HL-60 (cell line): ENCODE measurements at regions not wholly inside any gene's neighbourhood (a gene's known extent, or its start where the extent isn't known, plus 50 kb on each side); places are given as distances from the start of the nearest gene placed in this dataset.

ENCODE experiments used
- DNase-seq, 2 experiments: peaks; one replicate each; pipeline ENCODE4 v3.0.0-alpha.2; 2010 to 2020; ENCODE audit warnings: low read depth in 1 of 2, low spot score in 1 of 2
- H3K27ac ChIP-seq: fragments of 250-450 bp; sonication (Bioruptor Pico); replicated peaks from 2 replicates; pipeline ENCODE4 v1.5.1; 2020; ENCODE audit warnings: mild to moderate bottlenecking, moderate library complexity
- H3K27me3 ChIP-seq: fragments of 250-450 bp; sonication (Bioruptor Pico); 2 replicates; pipeline ENCODE4 v1.5.1; 2021; ENCODE audit warnings: mild to moderate bottlenecking, moderate library complexity; ENCODE audit not compliant: insufficient read depth, poor library complexity, severe bottlenecking
- H3K4me3 ChIP-seq: replicated peaks from 2 replicates; pipeline ENCODE4 v1.5.1; 2011; ENCODE audit warnings: mild to moderate bottlenecking, control low read depth, low read length; ENCODE audit not compliant: insufficient read depth
- CTCF ChIP-seq: IDR thresholded peaks from one replicate; pipeline ENCODE4 v1.5.1; 2011; ENCODE audit warnings: low read length, control low read depth, inconsistent platforms; ENCODE audit not compliant: insufficient read depth
- GABPA ChIP-seq: IDR thresholded peaks from 2 replicates; pipeline ENCODE4 v1.6.1; 2012; ENCODE audit warnings: low read depth
- POLR2AphosphoS5 ChIP-seq: IDR thresholded peaks from 2 replicates; pipeline ENCODE4 v1.6.1; 2012; ENCODE audit warnings: low read depth
- REST ChIP-seq: IDR thresholded peaks from 2 replicates; pipeline ENCODE4 v1.6.1; 2012; ENCODE audit warnings: low read depth; ENCODE audit not compliant: insufficient replicate concordance
- SPI1 ChIP-seq: IDR thresholded peaks from 2 replicates; pipeline ENCODE4 v1.6.1; 2012; ENCODE audit warnings: low read depth, mild to moderate bottlenecking, borderline replicate concordance

GRCh38 chr2:109719871-109720270 lies 74.2 kb upstream of the RGPD5 start:
- Histone ChIP-seq H3K27ac (no peak overlapping the region), H3K4me3 (no peak overlapping the region), H3K27me3 (no peaks in the 10 kb centered on the region)
- DNase-seq = no peak
- TF ChIP-seq GABPA = no peak
- TF ChIP-seq SPI1 = no peak
- no peak for TF ChIP-seq POLR2AphosphoS5
- TF ChIP-seq REST = no peak
- no peak for TF ChIP-seq CTCF

GRCh38 chr2:109720380-109721106 lies 73.6 kb upstream of the RGPD5 start:
- DNase-seq = no peak
- TF ChIP-seq GABPA = no peak
- TF ChIP-seq CTCF = no peak
- TF ChIP-seq POLR2AphosphoS5 = no peak
- TF ChIP-seq SPI1 = no peak
- no peak for TF ChIP-seq REST
- H3K4me3 ChIP-seq = no peak overlapping the region

GRCh38 chr2:109721135-109721534 lies 73.0 kb upstream of the RGPD5 start:
- Histone ChIP-seq H3K4me3 (no peak overlapping the region), H3K27ac (no peak overlapping the region)
- no peak for TF ChIP-seq GABPA
- TF ChIP-seq SPI1 = no peak

More at GRCh38 chr2:109720380-109721106, 73.6 kb upstream of the RGPD5 start:
- no peak overlapping the region for H3K27ac ChIP-seq
- H3K27me3 ChIP-seq = no peaks in the 10 kb centered on the region

GRCh38 chr2:109721626-109722025 lies 72.5 kb upstream of the RGPD5 start:
- Histone ChIP-seq H3K27me3 (no peaks in the 10 kb centered on the region), H3K4me3 (no peak overlapping the region), H3K27ac (no peak overlapping the region)
- TF ChIP-seq GABPA = no peak
- TF ChIP-seq CTCF = no peak
- TF ChIP-seq REST = no peak
- TF ChIP-seq SPI1 = no peak
- DNase-seq = no peak

More at GRCh38 chr2:109721135-109721534, 73.0 kb upstream of the RGPD5 start:
- DNase-seq = no peak
- no peaks in the 10 kb centered on the region for H3K27me3 ChIP-seq
